ENCODE measurements at regions not wholly inside any gene's neighbourhood (a gene's known extent, or its start where the extent isn't known, plus 50 kb on each side); places are given as distances from the start of the nearest gene placed in this dataset.

GRCh38 chr4:138510053-138510452 lies 267.9 kb upstream of the SLC7A11 start:
- Mint-ChIP-seq H3K27ac (ENCODE audit: unreplicated experiment) (no peak overlapping the region), H3K4me3 (no peak overlapping the region), H3K36me3 (ENCODE audit: low read depth) (peaks cover 17% of the 10 kb centered on the region), H3K4me1 (no peaks in the 10 kb centered on the region), H3K27me3 (ENCODE audit: low read depth) (no peaks in the 10 kb centered on the region), H3K9me3 (peaks cover 14% of the 10 kb centered on the region)
- no peak for TF ChIP-seq CTCF (conservative IDR thresholded peaks at IDR 0.05)
- no peak for DNase-seq (ENCODE audit: low read depth, low spot score)

GRCh38 chr4:138509346-138509745 lies 267.2 kb upstream of the SLC7A11 start:
- TF ChIP-seq CTCF (conservative IDR thresholded peaks at IDR 0.05) = no peak
- H3K9me3 Mint-ChIP-seq = peaks cover 14% of the 10 kb centered on the region

GRCh38 chr4:138507522-138507921 lies 265.4 kb upstream of the SLC7A11 start:
- Mint-ChIP-seq H3K9me3 (peaks cover 14% of the 10 kb centered on the region), H3K4me1 (no peaks in the 10 kb centered on the region), H3K27ac (ENCODE audit: unreplicated experiment) (no peak overlapping the region), H3K36me3 (ENCODE audit: low read depth) (peaks cover 23% of the 10 kb centered on the region), H3K27me3 (ENCODE audit: low read depth) (no peaks in the 10 kb centered on the region), H3K4me3 (no peak overlapping the region)
- TF ChIP-seq CTCF (conservative IDR thresholded peaks at IDR 0.05) = no peak
- no peak for DNase-seq (ENCODE audit: low read depth, low spot score)

More at GRCh38 chr4:138509346-138509745, 267.2 kb upstream of the SLC7A11 start:
- H3K27ac Mint-ChIP-seq (ENCODE audit: unreplicated experiment) = peak overlapping the region; percentile 14
- H3K36me3 Mint-ChIP-seq (ENCODE audit: low read depth) = peaks cover 18% of the 10 kb centered on the region
- H3K27me3 Mint-ChIP-seq (ENCODE audit: low read depth) = no peaks in the 10 kb centered on the region
- no peak for DNase-seq (ENCODE audit: low read depth, low spot score)
- no peak overlapping the region for H3K4me3 Mint-ChIP-seq
- H3K4me1 Mint-ChIP-seq = no peaks in the 10 kb centered on the region

- Mint-ChIP-seq H3K4me1 (no peaks in the 10 kb centered on the region), H3K27me3 (ENCODE audit: low read depth) (no peaks in the 10 kb centered on the region), H3K9me3 (peaks cover 29% of the 10 kb centered on the region), H3K36me3 (ENCODE audit: low read depth) (peaks cover 25% of the 10 kb centered on the region), H3K27ac (ENCODE audit: unreplicated experiment) (no peak overlapping the region), H3K4me3 (no peak overlapping the region)
- no peak for DNase-seq (ENCODE audit: low read depth, low spot score)
- TF ChIP-seq CTCF (conservative IDR thresholded peaks at IDR 0.05) = no peak
These were observed 259.5 kb upstream of the SLC7A11 start for GRCh38 chr4:138501614-138502013.

- H3K9me3 Mint-ChIP-seq = peaks cover 29% of the 10 kb centered on the region
- no peak for TF ChIP-seq CTCF (conservative IDR thresholded peaks at IDR 0.05)
- H3K4me3 Mint-ChIP-seq = no peak overlapping the region
- peaks cover 25% of the 10 kb centered on the region for H3K36me3 Mint-ChIP-seq (ENCODE audit: low read depth)
- no peaks in the 10 kb centered on the region for H3K27me3 Mint-ChIP-seq (ENCODE audit: low read depth)
- H3K4me1 Mint-ChIP-seq = no peaks in the 10 kb centered on the region
- DNase-seq (ENCODE audit: low read depth, low spot score) = no peak
- no peak overlapping the region for H3K27ac Mint-ChIP-seq (ENCODE audit: unreplicated experiment)
These were observed 258.7 kb upstream of the SLC7A11 start for GRCh38 chr4:138500869-138501268.

GRCh38 chr4:138499627-138500026 lies 257.5 kb upstream of the SLC7A11 start:
- Mint-ChIP-seq H3K4me3 (no peak overlapping the region), H3K27ac (ENCODE audit: unreplicated experiment) (no peak overlapping the region), H3K9me3 (peaks cover 23% of the 10 kb centered on the region), H3K4me1 (no peaks in the 10 kb centered on the region), H3K36me3 (ENCODE audit: low read depth) (peaks cover 21% of the 10 kb centered on the region), H3K27me3 (ENCODE audit: low read depth) (no peaks in the 10 kb centered on the region)
- TF ChIP-seq CTCF (conservative IDR thresholded peaks at IDR 0.05) = no peak
- DNase-seq (ENCODE audit: low read depth, low spot score) = no peak

All from neural crest cell (in vitro differentiated cells).